Fibroblast of skin of right quadriceps (primary cell): ENCODE measurements at regions not wholly inside any gene's neighbourhood (a gene's known extent, or its start where the extent isn't known, plus 50 kb on each side); places are given as distances from the start of the nearest gene placed in this dataset.
"Not testable (repeated sequence)": the region's sequence is repeated elsewhere in the genome, so short reads cannot be mapped to it uniquely, and the experiment has no call there.

Experiments
- DNase-seq: peaks from one replicate; pipeline ENCODE4 v3.0.0-alpha.2; 2013

DNA sequence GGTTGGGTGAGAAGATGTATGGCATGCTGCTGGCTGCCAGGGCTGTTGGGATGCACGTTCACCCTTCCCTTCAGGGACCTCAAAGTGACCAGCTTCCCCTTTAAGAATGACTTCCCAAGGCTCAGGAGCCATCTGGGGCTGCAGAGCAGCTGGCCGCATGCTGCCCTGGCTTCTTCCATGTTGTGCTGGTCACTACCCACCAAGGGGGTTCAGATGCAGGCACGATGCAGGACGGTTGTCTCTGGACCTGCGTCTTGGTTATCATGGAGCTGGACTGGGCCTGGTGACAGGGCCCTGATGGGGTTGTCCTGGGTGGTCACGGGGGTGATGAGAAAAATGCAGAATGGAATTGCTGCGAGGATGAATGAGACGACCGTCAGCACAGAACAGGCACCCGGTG, 297.8 kb downstream of the POTED start:
- not testable (repeated sequence) for DNase-seq

DNA sequence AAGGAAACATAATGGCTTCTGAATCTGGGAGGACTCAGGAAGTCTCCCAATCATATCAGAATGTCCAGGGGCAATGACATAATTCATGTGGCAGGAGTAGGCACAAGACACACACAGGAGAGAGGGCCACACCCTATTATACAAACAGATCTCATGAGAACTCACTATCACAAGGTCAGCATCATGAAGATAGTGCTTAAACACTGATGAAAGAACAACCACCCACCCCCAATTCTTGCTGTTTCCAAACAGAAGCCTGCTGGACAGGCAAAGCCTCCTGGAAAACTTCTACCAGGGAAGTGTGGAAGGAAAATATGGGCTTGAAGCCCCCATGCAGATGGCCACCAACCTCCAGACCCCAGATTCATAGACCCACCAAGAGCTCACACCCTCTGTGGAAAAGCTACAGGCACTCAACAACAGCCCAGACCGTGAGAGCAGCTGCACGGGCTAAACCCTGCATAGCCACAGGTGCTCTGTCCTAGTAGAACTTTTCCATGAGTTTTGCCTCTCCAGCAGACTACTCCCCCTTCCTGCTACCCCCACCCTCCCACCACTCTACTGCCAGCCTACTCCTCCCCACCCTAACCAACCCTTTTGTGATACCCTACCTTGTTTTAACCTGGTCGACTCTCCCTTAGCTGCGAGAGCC, 287.1 kb downstream of the POTED start:
- DNase-seq = not testable (repeated sequence)

DNA sequence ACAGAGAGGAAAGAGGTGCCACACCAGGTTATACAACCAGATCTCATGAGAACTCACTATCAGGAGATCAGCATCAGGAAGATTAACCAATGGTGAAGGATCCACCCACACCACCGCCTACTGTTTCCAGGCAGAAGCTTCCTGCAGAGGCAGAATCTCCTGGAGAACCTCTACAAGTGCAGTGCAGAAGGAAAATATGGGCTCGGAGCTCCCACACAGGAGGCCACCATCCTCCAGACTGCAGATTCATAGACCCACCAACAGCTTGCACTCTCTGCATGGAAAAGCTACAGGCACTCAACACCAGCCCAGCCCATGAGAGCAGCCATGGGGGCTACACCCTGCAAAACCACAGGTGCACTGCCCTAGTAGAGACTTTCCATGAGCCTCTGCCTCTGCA, 284.0 kb downstream of the POTED start:
- not testable (repeated sequence) for DNase-seq

- DNase-seq = not testable (repeated sequence)
Measured at GRCh38 chr21:13893025-13893424, 283.4 kb downstream of the POTED start.

DNA sequence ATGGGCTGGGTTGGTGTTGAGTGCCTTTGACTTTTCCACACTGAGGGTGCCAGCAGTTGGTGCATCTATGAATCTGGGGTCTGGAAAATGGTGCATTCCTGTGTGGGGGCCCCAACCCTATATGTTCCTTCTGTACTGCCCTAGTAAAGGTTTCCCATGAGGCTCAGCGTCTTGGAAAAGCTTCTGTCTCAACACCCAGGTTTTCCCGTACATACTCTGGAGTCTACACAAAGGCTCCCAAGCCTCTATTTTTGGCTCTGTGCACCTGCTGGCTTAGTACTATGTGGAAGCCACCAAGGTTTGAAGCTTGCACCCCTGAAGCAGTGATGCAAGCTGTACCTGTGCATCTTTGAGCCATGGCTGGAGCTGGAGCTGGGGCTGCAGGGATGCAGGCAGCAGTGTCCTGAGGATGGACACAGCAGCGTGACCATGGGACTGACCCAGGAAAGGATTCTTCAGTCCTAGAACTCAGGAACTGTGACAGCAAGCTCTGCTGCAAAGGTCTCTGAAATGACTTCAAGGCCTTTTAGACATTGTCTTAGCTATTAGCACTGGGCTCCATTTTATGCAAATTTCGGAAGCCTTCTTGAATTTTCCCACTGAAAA, 282.7 kb downstream of the POTED start:
- not testable (repeated sequence) for DNase-seq

DNA sequence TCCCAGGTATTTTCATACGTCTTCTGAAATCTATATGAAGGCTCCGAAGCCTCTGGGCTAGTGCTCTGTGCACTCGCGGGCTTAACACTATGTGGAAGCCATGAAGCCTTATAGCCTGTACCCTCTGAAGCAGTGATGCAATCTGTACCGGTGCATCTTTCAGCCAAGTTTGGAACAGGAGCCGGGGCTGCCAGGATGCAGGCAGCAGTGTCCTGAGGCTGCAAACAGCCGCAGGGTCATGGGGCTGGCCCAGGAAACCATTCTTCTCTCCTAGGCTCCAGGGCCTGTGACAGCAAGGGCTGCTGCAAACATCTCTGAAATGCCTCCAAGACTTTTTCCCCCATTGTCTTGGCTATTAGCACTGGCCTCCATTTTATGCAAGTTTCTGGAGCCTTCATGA, 279.6 kb downstream of the POTED start:
- DNase-seq = not testable (repeated sequence)

DNA sequence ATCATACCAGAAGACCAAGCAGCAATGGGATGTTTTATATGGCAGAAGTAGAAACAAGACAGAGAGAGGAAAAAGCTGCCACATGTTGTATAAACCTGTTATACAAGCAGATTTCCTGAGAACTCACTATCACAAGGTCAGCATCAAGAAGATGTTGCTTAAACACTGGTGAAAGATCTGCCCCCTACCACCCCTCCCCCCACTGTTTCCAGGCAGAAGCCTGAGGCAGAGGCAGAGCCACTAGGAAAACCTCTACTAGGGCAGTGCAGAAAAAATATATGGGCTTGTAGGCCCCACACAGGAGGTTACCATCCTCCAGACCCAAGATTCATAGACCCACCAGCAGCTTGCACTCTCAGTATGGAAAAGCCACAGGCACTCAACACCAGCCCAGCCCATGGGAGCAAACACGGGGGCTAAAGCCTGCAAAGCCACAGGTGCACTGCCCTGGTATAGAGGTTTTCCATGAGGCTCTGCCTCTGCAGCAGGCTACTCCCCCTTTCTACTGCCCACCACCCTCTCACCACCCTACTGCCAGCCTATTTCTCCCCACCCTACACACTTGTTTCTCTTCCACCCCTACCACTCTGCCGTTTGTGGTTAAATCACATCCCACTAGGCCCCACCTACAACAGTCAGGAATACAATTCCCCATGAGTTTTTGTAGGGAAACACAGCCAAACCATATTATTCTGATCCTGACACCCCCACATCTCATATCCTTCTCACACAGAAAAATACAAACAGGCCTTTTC, 274.2 kb downstream of the POTED start:
- DNase-seq = not testable (repeated sequence)

DNA sequence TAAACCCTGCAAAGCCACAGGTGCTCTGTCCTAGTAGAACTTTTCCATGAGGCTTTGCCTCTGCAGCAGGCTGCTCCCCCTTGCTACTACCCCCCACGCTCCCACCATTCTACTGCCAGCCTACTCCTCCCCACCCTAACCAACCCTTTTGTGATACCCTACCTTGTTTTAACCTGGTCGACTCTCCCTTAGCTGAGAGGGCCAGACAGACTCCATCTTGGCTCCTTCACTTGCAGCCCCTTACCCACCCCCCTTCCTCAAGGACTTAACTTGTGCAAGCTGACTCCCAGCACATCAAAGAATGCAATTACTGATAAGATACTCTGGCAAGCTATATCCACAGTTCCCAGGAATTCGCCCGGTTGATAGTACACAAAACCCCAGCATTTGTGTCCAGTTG, 267.9 kb downstream of the POTED start:
- DNase-seq = not testable (repeated sequence)

- not testable (repeated sequence) for DNase-seq
Measured at GRCh38 chr21:13876999-13877398, 267.4 kb downstream of the POTED start.

- not testable (repeated sequence) for DNase-seq
Measured at GRCh38 chr21:13874001-13874400, 264.4 kb downstream of the POTED start.

DNA sequence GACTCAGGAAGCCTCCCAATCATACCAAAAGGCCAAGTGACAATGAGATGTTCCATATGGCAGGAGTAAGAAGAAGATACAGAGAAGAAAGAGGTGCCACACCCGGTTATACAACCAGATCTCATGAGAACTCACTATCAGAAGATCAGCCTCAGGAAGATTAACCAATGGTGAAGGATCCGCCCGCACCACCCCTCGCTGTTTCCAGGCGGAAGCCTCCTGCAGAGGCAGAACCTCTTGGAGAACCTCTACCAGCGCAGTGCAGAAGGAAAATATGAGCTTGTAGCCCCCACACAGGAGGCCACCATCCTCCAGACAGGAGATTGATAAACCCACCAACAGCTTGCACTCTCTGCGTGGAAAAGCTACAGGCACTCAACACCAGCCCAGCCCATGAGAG, 245.1 kb downstream of the POTED start:
- DNase-seq = no peak

DNA sequence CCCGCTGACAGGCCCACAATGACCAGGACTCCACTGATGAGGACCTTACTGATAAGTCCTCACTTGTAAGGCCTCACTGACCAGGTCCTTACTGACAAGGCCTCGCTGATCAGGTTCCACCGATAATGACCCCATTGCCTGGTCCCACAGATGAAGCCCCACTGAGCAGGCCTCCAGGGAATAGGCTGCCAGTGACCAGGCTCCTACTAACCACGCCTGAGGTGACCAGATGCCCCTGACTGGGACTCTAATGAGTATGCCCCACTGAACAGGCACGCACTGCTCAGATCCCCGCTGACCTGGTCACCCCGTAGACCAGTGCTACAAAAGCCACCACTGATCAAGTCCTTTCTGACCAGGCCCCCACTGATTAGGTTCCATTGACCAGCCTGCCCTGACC, 241.2 kb downstream of the POTED start:
- DNase-seq = not testable (repeated sequence)

DNA sequence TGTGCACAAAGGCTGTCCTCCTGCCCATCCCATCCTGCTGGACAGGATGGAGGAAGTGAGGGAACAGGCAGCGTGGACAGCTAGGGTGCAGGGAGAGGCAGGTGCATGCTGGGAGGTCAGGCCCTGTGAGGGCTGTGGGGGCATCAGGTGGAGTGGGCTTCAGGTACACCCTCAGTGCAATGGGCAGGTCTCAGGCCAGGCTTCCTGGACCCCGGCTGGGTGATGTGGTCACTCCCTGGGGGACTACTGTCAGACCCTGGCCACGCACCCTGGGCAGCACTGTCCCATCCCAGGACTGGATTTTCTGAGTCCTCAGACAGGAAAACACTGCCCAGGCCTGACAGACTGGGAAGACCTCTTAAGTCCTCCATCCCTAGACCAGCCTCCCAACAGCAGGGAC, 239.9 kb downstream of the POTED start:
- not testable (repeated sequence) for DNase-seq

GRCh38 chr21:13846718-13847117, 237.1 kb downstream of the POTED start:
- not testable (repeated sequence) for DNase-seq

GRCh38 chr21:13844574-13844973, 235.0 kb downstream of the POTED start:
- DNase-seq = not testable (repeated sequence)

DNA sequence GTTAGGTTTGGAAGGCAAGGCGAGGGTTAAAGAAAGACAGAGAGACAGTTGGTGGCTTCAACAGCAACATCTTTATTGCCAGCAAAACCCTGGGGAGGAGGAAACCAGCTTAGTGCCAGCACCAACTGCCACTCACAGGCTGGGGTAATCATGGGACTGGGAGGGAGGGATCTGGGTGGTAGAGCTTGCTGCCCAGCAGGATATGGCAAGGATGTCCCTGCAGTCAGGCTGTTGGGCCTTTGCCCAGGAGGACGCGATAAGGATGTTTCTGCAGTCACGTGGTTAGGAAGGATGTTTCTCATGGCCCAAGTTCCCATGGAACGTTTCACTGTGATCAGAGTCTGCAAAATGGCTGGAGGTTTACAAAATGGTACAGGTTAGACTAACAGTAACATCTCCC, 233.5 kb downstream of the POTED start:
- DNase-seq = not testable (repeated sequence)

GRCh38 chr21:13827666-13828065, 218.1 kb downstream of the POTED start:
- not testable (repeated sequence) for DNase-seq

DNA sequence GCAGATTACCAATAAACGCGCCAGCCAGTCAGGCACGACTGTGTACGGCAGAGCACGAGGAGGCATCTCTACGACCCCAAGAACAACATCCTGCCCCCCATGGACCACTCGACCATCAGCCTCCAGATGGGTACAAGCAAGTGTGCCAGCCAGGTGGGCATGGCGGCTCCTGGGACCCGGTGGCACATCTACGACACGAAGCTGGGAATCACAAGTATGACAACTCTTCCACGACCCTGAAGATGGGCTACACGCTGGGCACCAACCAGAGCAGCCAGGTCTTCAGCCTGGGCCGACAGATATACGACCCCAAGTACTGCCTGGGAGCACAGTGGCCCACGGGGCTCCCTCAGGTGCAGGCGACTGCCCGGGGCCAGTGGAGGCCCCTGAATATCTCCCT, 217.6 kb downstream of the POTED start:
- no peak for DNase-seq

- not testable (repeated sequence) for DNase-seq
Measured at GRCh38 chr21:13826511-13826910, 216.9 kb downstream of the POTED start.

DNA sequence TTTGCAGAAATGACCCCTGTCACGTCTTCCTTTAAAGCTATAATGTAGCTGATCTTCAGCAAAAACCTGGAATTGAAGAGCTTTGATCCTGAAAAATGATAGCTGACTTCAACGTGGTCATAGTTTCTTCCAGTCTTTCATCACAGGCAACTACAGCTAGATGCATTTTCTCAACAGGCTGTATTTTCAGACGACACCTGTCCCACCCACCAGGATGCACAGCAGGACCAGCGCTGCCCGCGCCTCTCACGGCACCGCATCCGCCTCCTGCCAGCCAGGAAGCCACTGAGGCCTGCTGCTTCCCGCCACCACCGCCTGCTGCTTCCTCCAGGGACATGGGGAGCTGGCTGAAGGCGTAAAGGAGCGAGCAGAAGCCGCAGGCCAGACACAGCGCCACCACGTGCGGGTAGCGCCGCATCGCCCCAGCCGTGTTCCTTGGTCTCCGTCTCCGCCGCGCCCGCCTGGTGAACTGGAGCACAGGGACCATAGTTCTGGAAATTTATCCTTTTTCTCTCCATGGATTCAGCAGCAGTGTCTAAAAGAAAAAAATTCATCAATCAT, 215.7 kb downstream of the POTED start:
- not testable (repeated sequence) for DNase-seq

DNA sequence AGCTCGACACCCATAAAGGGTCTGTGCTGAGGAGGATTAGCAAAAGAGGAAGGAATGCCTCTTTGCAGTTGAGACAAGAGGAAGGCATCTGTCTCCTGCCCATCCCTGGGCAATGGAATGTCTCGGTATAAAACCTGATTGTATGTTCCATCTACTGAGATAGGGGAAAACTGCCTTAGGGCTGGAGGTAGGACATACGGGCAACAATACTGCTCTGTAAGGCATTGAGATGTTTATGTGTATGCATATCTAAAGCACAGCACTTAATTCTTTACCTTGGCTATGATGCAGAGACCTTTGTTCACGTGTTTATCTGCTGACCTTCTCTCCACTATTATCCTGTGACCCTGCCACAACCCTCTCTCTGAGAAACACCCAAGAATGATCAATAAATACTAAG, 210.7 kb downstream of the POTED start:
- DNase-seq = not testable (repeated sequence)

DNA sequence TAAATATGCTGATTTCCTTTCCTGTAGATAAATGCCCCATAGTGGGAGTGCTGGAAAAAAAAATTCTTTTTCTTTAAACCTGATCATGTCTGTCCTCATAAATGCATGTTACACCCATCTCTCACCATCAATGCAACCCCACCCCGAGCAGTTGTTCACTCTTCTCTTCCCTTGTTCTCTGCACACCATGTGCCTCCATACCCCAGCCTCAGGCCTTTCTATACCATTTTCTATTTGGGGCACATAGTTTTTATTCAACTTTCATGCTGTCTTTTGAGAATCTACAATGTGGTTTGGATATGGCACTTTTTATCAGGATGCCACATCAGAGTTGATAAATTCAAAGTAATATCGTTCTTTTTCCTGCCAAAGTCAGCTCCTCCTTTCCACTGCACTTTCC, 202.6 kb downstream of the POTED start:
- not testable (repeated sequence) for DNase-seq

DNA sequence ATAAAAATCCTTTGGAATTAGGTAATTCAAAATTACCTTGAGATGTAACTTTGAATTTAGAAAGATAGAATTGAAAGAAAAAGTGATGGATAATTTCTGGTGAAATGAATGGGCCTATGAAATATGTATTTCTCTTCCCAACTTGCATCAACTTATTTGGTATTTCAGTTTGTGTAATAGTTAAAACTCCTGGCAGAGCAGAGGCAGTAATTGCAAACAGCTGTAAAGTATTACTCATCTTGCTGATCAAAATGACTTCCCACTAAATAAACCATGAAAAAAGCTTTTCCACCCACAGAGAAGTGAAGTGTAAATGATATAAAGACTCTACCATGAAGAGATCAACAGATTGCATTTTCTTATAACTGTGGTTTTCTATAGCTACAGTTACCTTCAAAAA, 201.0 kb downstream of the POTED start:
- DNase-seq = not testable (repeated sequence)

DNA sequence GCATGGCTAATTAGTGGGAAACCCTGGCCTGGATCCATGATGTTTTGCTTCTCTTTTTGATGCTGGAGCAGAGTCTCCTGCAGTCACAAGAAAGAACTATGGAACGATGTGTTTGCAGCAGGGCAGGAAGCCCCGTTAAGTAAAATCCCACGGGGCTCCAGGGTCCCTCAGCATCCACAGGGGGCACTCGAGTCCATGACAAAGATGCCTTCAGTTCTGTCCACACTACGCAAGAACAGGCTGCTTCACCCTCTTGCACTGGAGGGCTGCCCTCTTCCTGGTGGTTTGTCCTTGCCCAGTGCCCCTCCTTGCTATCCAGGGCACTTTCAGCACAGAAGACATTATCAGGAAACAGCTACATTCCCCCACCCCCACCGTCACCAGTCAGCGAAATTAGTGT, 196.9 kb downstream of the POTED start:
- DNase-seq = not testable (repeated sequence)
